ENCODE measurements at regions not wholly inside any gene's neighbourhood (a gene's known extent, or its start where the extent isn't known, plus 50 kb on each side); places are given as distances from the start of the nearest gene placed in this dataset.
"Not testable (repeated sequence)": the region's sequence is repeated elsewhere in the genome, so short reads cannot be mapped to it uniquely, and the experiment has no call there.

DNA sequence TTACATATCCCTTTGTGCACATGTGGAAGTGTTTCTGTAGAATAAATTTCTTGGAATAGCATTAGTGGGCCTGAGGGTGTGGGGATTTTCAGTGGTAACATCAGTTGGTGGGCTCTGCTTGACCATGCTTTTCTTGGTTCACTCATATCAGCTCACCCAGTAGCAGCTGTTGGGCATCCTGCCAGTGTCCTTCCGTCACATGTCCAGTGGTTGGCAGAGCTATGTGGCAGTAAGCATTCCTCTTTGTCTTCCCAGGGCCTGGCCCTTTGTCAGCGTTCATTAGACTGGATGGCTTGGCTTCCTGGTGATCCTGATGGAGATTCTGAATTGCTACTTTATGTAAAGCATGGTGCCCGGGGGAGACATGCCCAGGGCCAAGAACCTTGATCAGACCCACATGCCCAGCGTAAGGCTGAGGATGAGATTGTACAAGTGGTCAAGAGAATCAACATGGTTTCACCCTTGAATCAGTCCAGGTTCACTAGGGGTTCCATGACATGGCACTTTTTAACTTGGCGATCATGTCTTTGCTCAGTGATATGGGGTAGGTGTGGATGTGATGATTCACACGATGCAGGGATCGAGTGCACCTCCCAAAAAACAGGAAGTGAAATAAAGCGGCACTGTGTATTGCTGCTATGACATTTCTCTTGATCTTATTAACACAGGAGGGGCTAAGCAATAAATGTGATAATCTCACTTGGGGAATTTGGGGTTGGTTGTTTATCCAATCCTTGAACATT is 72.1 kb upstream of the IGFBP7 start:
- ChIA-PET CTCF (interaction anchor here (0.9 kb wide), 1 partner anchor 8 kb away, joined by 4 read pairs; no protein-coding TSS in a partner anchor), POLR2A (no interaction called here)
- intact Hi-C loops (cut with micrococcal nuclease; ENCODE audit: unreplicated experiment): no loop called here
- ATAC-seq (no peak), DNase-seq (ENCODE audit: low read depth, low spot score) (no peak)
- Histone ChIP-seq H3K27ac (ENCODE audit: low read length) (no peak overlapping the region), H3K27me3 (ENCODE audit: control insufficient read depth, insufficient read depth, low read length) (no peaks in the 10 kb centered on the region), H3K4me3 (ENCODE audit: low read depth in 2 of 2, low read length in 2 of 2) (no peak overlapping the region), H3K36me3 (ENCODE audit: control insufficient read depth, insufficient read depth, low read length) (no peaks in the 10 kb centered on the region), H3K4me1 (ENCODE audit: control insufficient read depth, insufficient read depth, low read length) (no peaks in the 10 kb centered on the region), H3K9me3 (ENCODE audit: control insufficient read depth, insufficient read depth, low read depth, low read length) (no peaks in the 10 kb centered on the region)
- TF ChIP-seq SIN3A (IDR thresholded peaks at IDR 0.05; ENCODE audit: borderline replicate concordance, insufficient read depth, low read depth, low read length) (no peak), POLR2AphosphoS5 (IDR thresholded peaks at IDR 0.05; ENCODE audit: low read depth, low read length) (no peak), TCF7L2 (IDR thresholded peaks at IDR 0.05; ENCODE audit: low read depth, low read length) (no peak), REST (IDR thresholded peaks at IDR 0.05; ENCODE audit: insufficient read depth in 1 of 2, low read depth in 2 of 2, low read length in 1 of 2) (no peak)
- TF ChIP-seq, protein P1, sequence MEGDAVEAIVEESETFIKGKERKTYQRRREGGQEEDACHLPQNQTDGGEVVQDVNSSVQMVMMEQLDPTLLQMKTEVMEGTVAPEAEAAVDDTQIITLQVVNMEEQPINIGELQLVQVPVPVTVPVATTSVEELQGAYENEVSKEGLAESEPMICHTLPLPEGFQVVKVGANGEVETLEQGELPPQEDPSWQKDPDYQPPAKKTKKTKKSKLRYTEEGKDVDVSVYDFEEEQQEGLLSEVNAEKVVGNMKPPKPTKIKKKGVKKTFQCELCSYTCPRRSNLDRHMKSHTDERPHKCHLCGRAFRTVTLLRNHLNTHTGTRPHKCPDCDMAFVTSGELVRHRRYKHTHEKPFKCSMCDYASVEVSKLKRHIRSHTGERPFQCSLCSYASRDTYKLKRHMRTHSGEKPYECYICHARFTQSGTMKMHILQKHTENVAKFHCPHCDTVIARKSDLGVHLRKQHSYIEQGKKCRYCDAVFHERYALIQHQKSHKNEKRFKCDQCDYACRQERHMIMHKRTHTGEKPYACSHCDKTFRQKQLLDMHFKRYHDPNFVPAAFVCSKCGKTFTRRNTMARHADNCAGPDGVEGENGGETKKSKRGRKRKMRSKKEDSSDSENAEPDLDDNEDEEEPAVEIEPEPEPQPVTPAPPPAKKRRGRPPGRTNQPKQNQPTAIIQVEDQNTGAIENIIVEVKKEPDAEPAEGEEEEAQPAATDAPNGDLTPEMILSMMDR (IDR thresholded peaks at IDR 0.05): no peak
- BruUV-seq (replicated peaks): no TSS peak
- in situ Hi-C loops (cut with HindIII; ENCODE audit: low pct_unique_long_range_greater_than_20kb, low sequenced_read_pairs): no loop called here

- in situ Hi-C loops (cut with HindIII; ENCODE audit: low pct_unique_long_range_greater_than_20kb, low sequenced_read_pairs): not testable (repeated sequence)
Measured at GRCh38 chr4:57173136-57173535, 63.0 kb upstream of the IGFBP7 start.

DNA sequence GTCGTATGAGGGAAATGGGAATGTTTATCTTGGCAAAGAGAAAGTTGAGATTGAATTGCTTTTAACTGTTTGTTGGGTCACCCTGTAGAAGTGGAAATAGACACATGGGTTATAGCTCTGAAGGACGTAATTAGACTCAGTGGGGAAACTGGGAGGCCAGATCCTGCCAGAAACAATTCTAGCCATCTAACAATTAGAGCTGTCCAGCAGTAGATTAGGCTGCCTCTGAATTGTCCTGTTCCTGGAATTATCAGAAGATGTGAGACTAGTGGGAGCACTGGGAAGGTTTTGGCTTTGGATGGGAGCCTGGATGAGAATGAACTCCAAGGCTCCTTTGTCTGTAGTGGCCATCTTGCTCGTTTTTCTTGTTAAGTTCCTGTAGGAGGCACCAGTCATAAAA is 61.9 kb upstream of the IGFBP7 start:
- Histone ChIP-seq H3K27me3 (ENCODE audit: control insufficient read depth, insufficient read depth, low read length) (no peaks in the 10 kb centered on the region), H3K27ac (ENCODE audit: low read length) (no peak overlapping the region), H3K4me3 (ENCODE audit: low read depth in 2 of 2, low read length in 2 of 2) (no peak overlapping the region), H3K36me3 (ENCODE audit: control insufficient read depth, insufficient read depth, low read length) (no peaks in the 10 kb centered on the region), H3K4me1 (ENCODE audit: control insufficient read depth, insufficient read depth, low read length) (no peaks in the 10 kb centered on the region), H3K9me3 (ENCODE audit: control insufficient read depth, insufficient read depth, low read depth, low read length) (no peaks in the 10 kb centered on the region)
- TF ChIP-seq SIN3A (IDR thresholded peaks at IDR 0.05; ENCODE audit: borderline replicate concordance, insufficient read depth, low read depth, low read length) (no peak), REST (IDR thresholded peaks at IDR 0.05; ENCODE audit: insufficient read depth in 1 of 2, low read depth in 2 of 2, low read length in 1 of 2) (no peak), POLR2AphosphoS5 (IDR thresholded peaks at IDR 0.05; ENCODE audit: low read depth, low read length) (no peak), TCF7L2 (IDR thresholded peaks at IDR 0.05; ENCODE audit: low read depth, low read length) (no peak)
- TF ChIP-seq, protein P1 (IDR thresholded peaks at IDR 0.05): no peak
- ATAC-seq (no peak), DNase-seq (ENCODE audit: low read depth, low spot score) (no peak)
- in situ Hi-C loops (cut with HindIII; ENCODE audit: low pct_unique_long_range_greater_than_20kb, low sequenced_read_pairs): no loop called here
- CTCF ChIA-PET: no interaction called here
- intact Hi-C loops (cut with micrococcal nuclease; ENCODE audit: unreplicated experiment): no loop called here
- POLR2A ChIA-PET: no interaction called here
- BruUV-seq (replicated peaks): no TSS peak

More at GRCh38 chr4:57173136-57173535, 63.0 kb upstream of the IGFBP7 start:
- BruUV-seq (replicated peaks); POLR2A ChIA-PET; H3K4me3 ChIP-seq (ENCODE audit: low read depth in 2 of 2, low read length in 2 of 2); H3K27ac ChIP-seq (ENCODE audit: low read length); H3K9me3 ChIP-seq (ENCODE audit: control insufficient read depth, insufficient read depth, low read depth, low read length); DNase-seq (ENCODE audit: low read depth, low spot score); H3K36me3 ChIP-seq (ENCODE audit: control insufficient read depth, insufficient read depth, low read length); H3K27me3 ChIP-seq (ENCODE audit: control insufficient read depth, insufficient read depth, low read length); H3K4me1 ChIP-seq (ENCODE audit: control insufficient read depth, insufficient read depth, low read length); CTCF ChIA-PET; ATAC-seq; intact Hi-C loops (cut with micrococcal nuclease; ENCODE audit: unreplicated experiment): not testable (repeated sequence)
